Tibial nerve (tissue), 4 donors: ENCODE measurements at regions not wholly inside any gene's neighbourhood (a gene's known extent, or its start where the extent isn't known, plus 50 kb on each side); places are given as distances from the start of the nearest gene placed in this dataset.

Experiments used
- DNase-seq, 2 donors: peaks; one replicate each; pipeline ENCODE4 v3.0.0-alpha.2; 2019; ENCODE audit warnings: low spot score in 2 of 2
- H3K27ac ChIP-seq, 4 donors: fragments of 200-600 bp; sonication (generic) in 3 of 4; one replicate each; pipeline ENCODE4 v1.5.1; 2017 to 2019; ENCODE audit warnings: mild to moderate bottlenecking in 1 of 4
- H3K27me3 ChIP-seq, 2 donors: fragments of 200-600 bp; sonication (generic) in 1 of 2; one replicate each; pipeline versions ENCODE4 v1.5.1 to v1.6.0; 2017 to 2019
- H3K36me3 ChIP-seq, 3 donors: fragments of 200-600 bp; sonication (generic); one replicate each; pipeline ENCODE4 v1.5.1; 2018 to 2019
- H3K4me1 ChIP-seq, 4 donors: fragments of 200-600 bp; sonication (generic) in 3 of 4; one replicate each; pipeline ENCODE4 v1.5.1; 2017 to 2019
- H3K4me3 ChIP-seq, 4 donors: fragments of 200-600 bp; sonication (generic) in 3 of 4; one replicate each; pipeline ENCODE4 v1.5.1; 2017 to 2019; ENCODE audit warnings: mild to moderate bottlenecking in 1 of 4, moderate library complexity in 1 of 4
- H3K9me3 ChIP-seq, 4 donors: fragments of 200-600 bp; sonication (generic) in 3 of 4; one replicate each; pipeline ENCODE4 v1.5.1; 2017 to 2019
- CTCF ChIP-seq, 5 experiments: fragments of 200-600 bp in 3 of 5; fragments of 450-650 bp in 2 of 5; sonication (generic) in 3 of 5; IDR thresholded peaks; one replicate each; pipeline ENCODE4 v1.5.1; 2016 to 2019; ENCODE audit warnings: antibody characterized with exemption in 5 of 5, mild to moderate bottlenecking in 3 of 5, moderate library complexity in 2 of 5
- EP300 ChIP-seq, 2 donors: sonication (generic); formaldehyde crosslinking; IDR thresholded peaks; one replicate each; pipeline ENCODE4 v1.6.1; 2017; ENCODE audit warnings: antibody characterized with exemption in 2 of 2, mild to moderate bottlenecking in 1 of 2
- POLR2A ChIP-seq, 2 donors: fragments of 450-650 bp; IDR thresholded peaks; one replicate each; pipeline ENCODE4 v1.6.1; 2017; ENCODE audit warnings: antibody characterized with exemption in 2 of 2, mild to moderate bottlenecking in 2 of 2, moderate library complexity in 2 of 2
- WGBS, 2 donors: methylation state at CpG; one replicate each; pipeline ENCODE4 v1.1.5; 2018; 5-methylcytosine and 5-hydroxymethylcytosine counted together

GRCh38 chr12:58140395-58140794 is 199.0 kb downstream of the ATP23 start:
- TF ChIP-seq EP300 (IDR thresholded peaks at IDR 0.05) (no peak), CTCF (IDR thresholded peaks at IDR 0.05) (no peak)
- H3K4me3 ChIP-seq: no peak overlapping the region
- H3K4me1 ChIP-seq: no peaks in the 10 kb centered on the region
- H3K27ac ChIP-seq: no peak overlapping the region
- no peak for DNase-seq
- H3K36me3 ChIP-seq: no peaks in the 10 kb centered on the region
- WGBS, 2 donors: 80 to 83% methylated on average over 1 of the region's 1 CpG
- H3K9me3 ChIP-seq: peaks cover 0 to 13% (median 0%) of the 10 kb centered on the region in 4 donors
- H3K27me3 ChIP-seq: no peaks in the 10 kb centered on the region

GRCh38 chr12:58142991-58143390 is 201.6 kb downstream of the ATP23 start:
- TF ChIP-seq CTCF (IDR thresholded peaks at IDR 0.05) (no peak), EP300 (IDR thresholded peaks at IDR 0.05) (no peak), POLR2A (IDR thresholded peaks at IDR 0.05) (no peak)
- no peak overlapping the region for H3K27ac ChIP-seq
- DNase-seq: no peak
- 63 to 70% methylated on average over 2 of the region's 2 CpGs for WGBS, 2 donors
- no peaks in the 10 kb centered on the region for H3K36me3 ChIP-seq
- no peaks in the 10 kb centered on the region for H3K4me1 ChIP-seq
- no peaks in the 10 kb centered on the region for H3K27me3 ChIP-seq
- peaks cover 0 to 9% (median 0%) of the 10 kb centered on the region in 4 donors for H3K9me3 ChIP-seq
- H3K4me3 ChIP-seq: no peak overlapping the region

- TF ChIP-seq CTCF (IDR thresholded peaks at IDR 0.05): no peak
- TF ChIP-seq EP300 (IDR thresholded peaks at IDR 0.05): no peak
- no peak for TF ChIP-seq POLR2A (IDR thresholded peaks at IDR 0.05)
- H3K9me3 ChIP-seq: peaks cover 0 to 9% (median 0%) of the 10 kb centered on the region in 4 donors
- no peaks in the 10 kb centered on the region for H3K4me1 ChIP-seq
- no peak overlapping the region for H3K27ac ChIP-seq
- no peaks in the 10 kb centered on the region for H3K36me3 ChIP-seq
- WGBS, 2 donors: 83% methylated on average over 6 of the region's 6 CpGs
- no peaks in the 10 kb centered on the region for H3K27me3 ChIP-seq
- H3K4me3 ChIP-seq: no peak overlapping the region
- DNase-seq: no peak
These were observed 202.2 kb downstream of the ATP23 start for GRCh38 chr12:58143498-58143995.

GRCh38 chr12:58148405-58148804 is 207.0 kb downstream of the ATP23 start:
- Histone ChIP-seq H3K36me3 (no peaks in the 10 kb centered on the region), H3K4me1 (no peaks in the 10 kb centered on the region), H3K27me3 (no peaks in the 10 kb centered on the region), H3K9me3 (peaks cover 0 to 9% (median 0%) of the 10 kb centered on the region in 4 donors), H3K4me3 (no peak overlapping the region), H3K27ac (no peak overlapping the region)
- no peak for DNase-seq
- no peak for TF ChIP-seq EP300 (IDR thresholded peaks at IDR 0.05)

GRCh38 chr12:58148976-58149375 is 207.6 kb downstream of the ATP23 start:
- TF ChIP-seq POLR2A (IDR thresholded peaks at IDR 0.05) (no peak), CTCF (IDR thresholded peaks at IDR 0.05) (no peak), EP300 (IDR thresholded peaks at IDR 0.05) (no peak)
- Histone ChIP-seq H3K4me1 (no peaks in the 10 kb centered on the region), H3K9me3 (peaks cover 0 to 9% (median 0%) of the 10 kb centered on the region in 4 donors), H3K36me3 (no peaks in the 10 kb centered on the region), H3K4me3 (no peak overlapping the region), H3K27me3 (no peaks in the 10 kb centered on the region), H3K27ac (no peak overlapping the region)
- DNase-seq: no peak

- Histone ChIP-seq H3K27me3 (no peaks in the 10 kb centered on the region), H3K9me3 (no peaks in the 10 kb centered on the region), H3K4me3 (no peak overlapping the region), H3K4me1 (no peaks in the 10 kb centered on the region), H3K27ac (no peak overlapping the region), H3K36me3 (no peaks in the 10 kb centered on the region)
- TF ChIP-seq POLR2A (IDR thresholded peaks at IDR 0.05) (no peak), CTCF (IDR thresholded peaks at IDR 0.05) (no peak), EP300 (IDR thresholded peaks at IDR 0.05) (no peak)
- 90 to 93% methylated on average over 1 of the region's 1 CpG for WGBS, 2 donors
- no peak for DNase-seq
These were observed 213.0 kb downstream of the ATP23 start for GRCh38 chr12:58154359-58154758.
